ENCODE measurements at regions not wholly inside any gene's neighbourhood (a gene's known extent, or its start where the extent isn't known, plus 50 kb on each side); places are given as distances from the start of the nearest gene placed in this dataset.

- TF ChIP-seq EZH2 (optimal IDR thresholded peaks at IDR 0.05; ENCODE audit: low read depth, low read length) (no peak), EZH2phosphoT487 (IDR thresholded peaks at IDR 0.05; ENCODE audit: low read length) (no peak)
- TF ChIP-seq, protein P1, sequence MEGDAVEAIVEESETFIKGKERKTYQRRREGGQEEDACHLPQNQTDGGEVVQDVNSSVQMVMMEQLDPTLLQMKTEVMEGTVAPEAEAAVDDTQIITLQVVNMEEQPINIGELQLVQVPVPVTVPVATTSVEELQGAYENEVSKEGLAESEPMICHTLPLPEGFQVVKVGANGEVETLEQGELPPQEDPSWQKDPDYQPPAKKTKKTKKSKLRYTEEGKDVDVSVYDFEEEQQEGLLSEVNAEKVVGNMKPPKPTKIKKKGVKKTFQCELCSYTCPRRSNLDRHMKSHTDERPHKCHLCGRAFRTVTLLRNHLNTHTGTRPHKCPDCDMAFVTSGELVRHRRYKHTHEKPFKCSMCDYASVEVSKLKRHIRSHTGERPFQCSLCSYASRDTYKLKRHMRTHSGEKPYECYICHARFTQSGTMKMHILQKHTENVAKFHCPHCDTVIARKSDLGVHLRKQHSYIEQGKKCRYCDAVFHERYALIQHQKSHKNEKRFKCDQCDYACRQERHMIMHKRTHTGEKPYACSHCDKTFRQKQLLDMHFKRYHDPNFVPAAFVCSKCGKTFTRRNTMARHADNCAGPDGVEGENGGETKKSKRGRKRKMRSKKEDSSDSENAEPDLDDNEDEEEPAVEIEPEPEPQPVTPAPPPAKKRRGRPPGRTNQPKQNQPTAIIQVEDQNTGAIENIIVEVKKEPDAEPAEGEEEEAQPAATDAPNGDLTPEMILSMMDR (IDR thresholded peaks at IDR 0.05; ENCODE audit: low read length) = no peak
- Histone ChIP-seq H3K9me2 (replicated peaks; ENCODE audit: insufficient read depth, low read length) (no peaks in the 10 kb centered on the region), H3K36me3 (replicated peaks; ENCODE audit: insufficient read depth, low read length) (no peaks in the 10 kb centered on the region), H3K9me3 (replicated peaks; ENCODE audit: insufficient read depth, low read length) (no peaks in the 10 kb centered on the region), H3K9ac (ENCODE audit: low read length) (no peak overlapping the region), H3K27me3 (replicated peaks; ENCODE audit: insufficient read depth, low read length) (no peaks in the 10 kb centered on the region), H3K4me1 (ENCODE audit: low read length) (peaks cover 9% of the 10 kb centered on the region; the same call in 1 of the 2 replicates), H2AFZ (ENCODE audit: low read length) (no peak overlapping the region), H4K20me1 (ENCODE audit: insufficient read depth, low read length) (no peaks in the 10 kb centered on the region), H3K79me2 (ENCODE audit: low read length) (no peaks in the 10 kb centered on the region), H3K4me3 (ENCODE audit: low read length) (no peak overlapping the region), H3K27ac (ENCODE audit: low read length) (no peak overlapping the region), H3F3A (ENCODE audit: insufficient read depth, low read length) (no peaks in the 10 kb centered on the region), H3K4me2 (ENCODE audit: low read depth, low read length) (no peak overlapping the region)
- no peak for DNase-seq
These were observed 199.2 kb upstream of the NT5E start for GRCh38 chr6:85250586-85251220.

DNA sequence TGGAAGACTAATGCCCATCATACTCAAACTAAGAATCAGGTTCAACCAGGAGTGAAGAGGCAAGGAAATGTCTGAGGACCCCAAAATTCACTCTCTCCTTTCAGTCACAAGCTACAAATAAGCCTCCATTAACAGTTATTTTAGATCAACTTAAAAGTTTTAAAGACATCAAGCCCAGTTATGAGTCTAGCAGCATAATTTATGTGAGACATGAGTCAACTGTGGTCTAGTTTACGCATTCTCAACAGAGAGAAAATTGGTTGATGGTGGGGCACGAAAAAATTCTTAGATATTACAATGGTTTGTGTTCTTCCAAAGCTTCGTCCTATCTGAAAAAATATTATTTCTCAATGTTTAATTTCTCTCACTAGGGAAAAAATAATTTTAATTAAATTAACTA lies 204.9 kb upstream of the NT5E start:
- Histone ChIP-seq H3K27ac (ENCODE audit: low read length) (no peak overlapping the region), H3K9me3 (replicated peaks; ENCODE audit: insufficient read depth, low read length) (no peaks in the 10 kb centered on the region), H3K4me3 (ENCODE audit: low read length) (no peak overlapping the region), H3K9me2 (replicated peaks; ENCODE audit: insufficient read depth, low read length) (no peaks in the 10 kb centered on the region), H3K9ac (ENCODE audit: low read length) (no peak overlapping the region), H3K4me2 (ENCODE audit: low read depth, low read length) (no peak overlapping the region), H3K79me2 (ENCODE audit: low read length) (no peaks in the 10 kb centered on the region), H3K36me3 (replicated peaks; ENCODE audit: insufficient read depth, low read length) (no peaks in the 10 kb centered on the region), H4K20me1 (ENCODE audit: insufficient read depth, low read length) (no peaks in the 10 kb centered on the region), H3F3A (ENCODE audit: insufficient read depth, low read length) (no peaks in the 10 kb centered on the region), H2AFZ (ENCODE audit: low read length) (no peak overlapping the region), H3K4me1 (ENCODE audit: low read length) (no peaks in the 10 kb centered on the region), H3K27me3 (replicated peaks; ENCODE audit: insufficient read depth, low read length) (no peaks in the 10 kb centered on the region)
- TF ChIP-seq EZH2phosphoT487 (IDR thresholded peaks at IDR 0.05; ENCODE audit: low read length) = no peak
- TF ChIP-seq EZH2 (optimal IDR thresholded peaks at IDR 0.05; ENCODE audit: low read depth, low read length) = no peak
- TF ChIP-seq, protein P1 (IDR thresholded peaks at IDR 0.05; ENCODE audit: low read length) = no peak
- DNase-seq = no peak

DNA sequence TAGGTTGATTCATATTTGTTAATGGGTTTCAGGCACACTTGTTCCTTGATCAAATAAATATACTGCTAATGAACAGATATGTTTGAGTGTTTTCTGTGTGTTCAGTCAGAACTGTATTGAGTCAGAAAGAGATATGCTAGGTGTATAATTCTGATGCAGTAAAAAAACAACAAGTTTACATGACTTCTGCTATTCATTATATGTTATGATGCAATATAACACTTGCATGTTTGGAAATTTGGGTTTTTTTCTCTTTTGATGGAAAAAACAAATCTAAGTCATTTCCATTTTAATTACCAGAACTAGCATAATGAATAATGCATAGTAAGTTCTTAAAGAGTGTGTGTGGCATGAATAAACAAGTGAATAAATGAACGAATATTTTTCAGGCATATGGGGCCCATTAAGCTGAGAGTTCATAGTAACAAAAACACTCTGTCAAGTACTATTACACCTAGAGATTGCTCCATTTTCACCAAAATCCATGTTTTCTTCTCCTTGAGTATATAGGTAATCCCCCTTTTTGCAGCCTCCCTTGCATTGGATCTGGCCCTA lies 208.3 kb upstream of the NT5E start:
- no peak overlapping the region for H2AFZ ChIP-seq (ENCODE audit: low read length)
- H3K9ac ChIP-seq (ENCODE audit: low read length) = no peak overlapping the region
- H4K20me1 ChIP-seq (ENCODE audit: insufficient read depth, low read length) = no peaks in the 10 kb centered on the region
- no peak overlapping the region for H3K27ac ChIP-seq (ENCODE audit: low read length)
- H3K79me2 ChIP-seq (ENCODE audit: low read length) = no peaks in the 10 kb centered on the region
- no peaks in the 10 kb centered on the region for H3K9me3 ChIP-seq (replicated peaks; ENCODE audit: insufficient read depth, low read length)
- H3K4me2 ChIP-seq (ENCODE audit: low read depth, low read length) = no peak overlapping the region
- no peaks in the 10 kb centered on the region for H3K36me3 ChIP-seq (replicated peaks; ENCODE audit: insufficient read depth, low read length)
- H3K27me3 ChIP-seq (replicated peaks; ENCODE audit: insufficient read depth, low read length) = no peaks in the 10 kb centered on the region
- no peaks in the 10 kb centered on the region for H3F3A ChIP-seq (ENCODE audit: insufficient read depth, low read length)
- H3K4me3 ChIP-seq (ENCODE audit: low read length) = no peak overlapping the region
- H3K9me2 ChIP-seq (replicated peaks; ENCODE audit: insufficient read depth, low read length) = no peaks in the 10 kb centered on the region
- TF ChIP-seq, protein P1 (IDR thresholded peaks at IDR 0.05; ENCODE audit: low read length) = no peak
- DNase-seq = no peak
- no peaks in the 10 kb centered on the region for H3K4me1 ChIP-seq (ENCODE audit: low read length)
